ENCODE measurements at regions not wholly inside any gene's neighbourhood (a gene's known extent, or its start where the extent isn't known, plus 50 kb on each side); places are given as distances from the start of the nearest gene placed in this dataset.

- TF ChIP-seq REST (IDR thresholded peaks at IDR 0.05; ENCODE audit: insufficient read depth in 1 of 2, low read depth in 2 of 2, low read length in 1 of 2): no peak
- no peak for TF ChIP-seq TCF7L2 (IDR thresholded peaks at IDR 0.05; ENCODE audit: low read depth, low read length)
- TF ChIP-seq CTCF (IDR thresholded peaks at IDR 0.05): no peak
- no peak for TF ChIP-seq SIN3A (IDR thresholded peaks at IDR 0.05; ENCODE audit: borderline replicate concordance, insufficient read depth, low read depth, low read length)
- TF ChIP-seq POLR2AphosphoS5 (IDR thresholded peaks at IDR 0.05; ENCODE audit: low read depth, low read length): no peak
- DNase-seq (ENCODE audit: low read depth, low spot score) (no peak), ATAC-seq (no peak)
- Histone ChIP-seq H3K27me3 (ENCODE audit: control insufficient read depth, insufficient read depth, low read length) (no peaks in the 10 kb centered on the region), H3K4me1 (ENCODE audit: control insufficient read depth, insufficient read depth, low read length) (no peaks in the 10 kb centered on the region), H3K4me3 (ENCODE audit: low read depth in 2 of 2, low read length in 2 of 2) (no peak overlapping the region), H3K36me3 (ENCODE audit: control insufficient read depth, insufficient read depth, low read length) (no peaks in the 10 kb centered on the region), H3K27ac (ENCODE audit: low read length) (no peak overlapping the region), H3K9me3 (ENCODE audit: control insufficient read depth, insufficient read depth, low read depth, low read length) (no peaks in the 10 kb centered on the region)
- intact Hi-C loops (cut with micrococcal nuclease; ENCODE audit: unreplicated experiment): no loop called here
- no TSS peak for BruUV-seq (replicated peaks)
- ChIA-PET POLR2A (no interaction called here), CTCF (no interaction called here)
- in situ Hi-C loops (cut with HindIII; ENCODE audit: low pct_unique_long_range_greater_than_20kb, low sequenced_read_pairs): no loop called here
Measured at GRCh38 chr9:85334228-85334627, 407.5 kb downstream of the AGTPBP1 start.

- H3K36me3 ChIP-seq (ENCODE audit: control insufficient read depth, insufficient read depth, low read length): no peaks in the 10 kb centered on the region
- in situ Hi-C loops (cut with HindIII; ENCODE audit: low pct_unique_long_range_greater_than_20kb, low sequenced_read_pairs): no loop called here
- BruUV-seq (replicated peaks): no TSS peak
- no peaks in the 10 kb centered on the region for H3K4me1 ChIP-seq (ENCODE audit: control insufficient read depth, insufficient read depth, low read length)
- H3K4me3 ChIP-seq (ENCODE audit: low read depth in 2 of 2, low read length in 2 of 2): no peak overlapping the region
- H3K27me3 ChIP-seq (ENCODE audit: control insufficient read depth, insufficient read depth, low read length): no peaks in the 10 kb centered on the region
- ChIA-PET POLR2A (no interaction called here), CTCF (no interaction called here)
- TF ChIP-seq CTCF (IDR thresholded peaks at IDR 0.05): no peak
- no peak for TF ChIP-seq SIN3A (IDR thresholded peaks at IDR 0.05; ENCODE audit: borderline replicate concordance, insufficient read depth, low read depth, low read length)
- TF ChIP-seq REST (IDR thresholded peaks at IDR 0.05; ENCODE audit: insufficient read depth in 1 of 2, low read depth in 2 of 2, low read length in 1 of 2): no peak
- TF ChIP-seq TCF7L2 (IDR thresholded peaks at IDR 0.05; ENCODE audit: low read depth, low read length): no peak
- TF ChIP-seq POLR2AphosphoS5 (IDR thresholded peaks at IDR 0.05; ENCODE audit: low read depth, low read length): no peak
- H3K27ac ChIP-seq (ENCODE audit: low read length): no peak overlapping the region
- intact Hi-C loops (cut with micrococcal nuclease; ENCODE audit: unreplicated experiment): no loop called here
- H3K9me3 ChIP-seq (ENCODE audit: control insufficient read depth, insufficient read depth, low read depth, low read length): no peaks in the 10 kb centered on the region
- DNase-seq (ENCODE audit: low read depth, low spot score) (no peak), ATAC-seq (no peak)
Measured at GRCh38 chr9:85332487-85332886, 409.3 kb downstream of the AGTPBP1 start.
